HG02571 (cell line): ENCODE measurements at regions not wholly inside any gene's neighbourhood (a gene's known extent, or its start where the extent isn't known, plus 50 kb on each side); places are given as distances from the start of the nearest gene placed in this dataset.

Source experiments
- ATAC-seq: cut with Tn5 transposase; IDR thresholded peaks from one replicate; pipeline ENCODE4 v1.9.1; 2021; ENCODE audit warnings: mild to moderate bottlenecking, moderate library complexity; ENCODE audit not compliant: unreplicated experiment

DNA sequence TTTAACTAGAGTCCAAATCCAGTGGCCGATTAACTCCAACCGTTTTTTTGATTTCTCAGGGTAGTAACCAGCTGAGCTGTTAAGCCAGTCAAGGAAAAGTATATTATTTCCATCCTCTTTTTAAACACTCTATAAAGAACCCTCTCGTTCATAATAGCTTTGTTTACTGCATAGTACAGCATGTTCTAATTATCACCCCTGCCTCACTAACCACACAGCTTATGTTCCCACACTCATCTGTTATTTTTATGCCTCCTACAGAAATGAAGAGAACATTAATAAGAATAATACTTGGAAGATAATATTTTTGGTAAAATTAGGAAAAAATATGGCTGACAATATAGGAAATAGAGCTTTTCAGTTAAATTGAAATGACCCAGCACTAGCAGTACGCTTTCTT, 2132.8 kb upstream of the CELF4 start:
- ATAC-seq: no peak

DNA sequence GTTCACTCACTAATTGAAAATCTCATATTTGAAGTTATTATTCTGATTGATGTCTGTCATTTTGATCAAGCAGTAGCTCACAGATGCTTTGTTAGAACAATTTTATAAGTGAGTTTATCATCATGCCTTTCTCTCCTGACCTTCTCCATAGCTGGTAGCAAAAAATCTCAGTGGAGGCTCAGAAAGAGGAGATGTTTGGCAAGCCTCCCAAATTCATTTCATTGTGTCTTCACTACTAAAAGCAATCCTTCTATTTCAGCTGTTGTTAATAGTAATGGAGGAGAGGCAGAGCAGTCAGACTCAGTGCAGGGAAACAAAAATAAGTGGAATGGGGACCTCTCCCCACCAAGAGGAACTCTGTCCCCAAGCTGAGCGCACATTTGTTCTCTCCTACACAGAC, 2127.8 kb upstream of the CELF4 start:
- no peak for ATAC-seq

DNA sequence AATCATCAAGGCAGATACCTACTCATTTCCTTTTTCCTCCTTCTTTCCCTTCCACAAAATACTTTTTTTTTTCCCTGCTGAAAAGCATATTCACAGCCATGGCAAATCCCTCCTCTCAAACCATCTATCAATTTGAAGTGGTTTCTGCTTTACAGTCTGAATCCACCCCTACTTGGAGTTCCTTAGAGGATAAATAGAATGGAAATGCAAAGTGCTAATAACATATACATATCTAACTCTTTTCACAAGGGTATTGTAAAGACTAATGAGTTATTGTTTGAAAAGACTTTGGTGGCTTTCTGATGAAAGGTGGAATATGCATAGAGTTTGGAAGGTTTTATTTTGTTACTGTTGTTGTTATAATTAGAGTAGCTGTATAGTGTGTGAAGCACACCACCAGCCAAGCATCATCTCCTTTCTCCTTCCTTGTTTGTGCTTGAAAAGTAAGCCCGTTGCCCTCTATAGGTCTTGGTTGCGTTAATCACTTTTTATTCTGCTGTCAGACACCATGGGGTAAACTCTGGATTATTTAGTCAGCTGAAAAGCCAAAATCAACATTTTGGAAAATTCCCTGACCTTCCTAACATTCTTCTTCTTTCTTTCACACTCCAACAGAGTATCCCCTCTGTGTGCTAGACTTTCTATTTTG, 2126.9 kb upstream of the CELF4 start:
- no peak for ATAC-seq

DNA sequence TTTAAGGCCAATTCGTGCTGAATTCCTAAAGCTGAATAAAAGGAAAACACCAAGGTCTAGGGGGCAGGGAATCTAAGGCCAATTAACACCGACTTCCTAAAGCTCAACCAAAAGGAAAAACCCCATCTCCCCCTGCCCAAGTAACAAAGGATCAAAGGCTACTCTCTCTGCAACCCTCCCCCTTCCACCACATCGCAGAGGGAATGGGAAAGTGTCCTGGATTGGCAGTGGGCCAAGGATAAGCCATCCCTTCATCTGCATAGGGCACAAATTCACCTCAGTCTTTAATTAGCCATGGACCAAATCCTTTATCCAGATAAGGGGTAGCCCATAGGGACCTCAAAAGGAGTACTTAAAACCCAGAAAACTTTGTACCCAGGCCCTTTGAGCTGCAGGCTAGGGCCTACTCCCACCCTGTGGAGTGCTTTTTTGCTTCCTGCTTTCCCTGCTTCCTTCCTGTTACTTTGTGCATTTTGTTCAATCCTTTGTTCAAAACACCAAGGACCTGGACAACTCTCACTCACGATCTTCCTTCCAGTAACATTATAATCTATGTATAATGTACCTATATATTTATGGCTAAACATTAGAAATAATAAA, 2119.8 kb upstream of the CELF4 start:
- ATAC-seq: no peak

DNA sequence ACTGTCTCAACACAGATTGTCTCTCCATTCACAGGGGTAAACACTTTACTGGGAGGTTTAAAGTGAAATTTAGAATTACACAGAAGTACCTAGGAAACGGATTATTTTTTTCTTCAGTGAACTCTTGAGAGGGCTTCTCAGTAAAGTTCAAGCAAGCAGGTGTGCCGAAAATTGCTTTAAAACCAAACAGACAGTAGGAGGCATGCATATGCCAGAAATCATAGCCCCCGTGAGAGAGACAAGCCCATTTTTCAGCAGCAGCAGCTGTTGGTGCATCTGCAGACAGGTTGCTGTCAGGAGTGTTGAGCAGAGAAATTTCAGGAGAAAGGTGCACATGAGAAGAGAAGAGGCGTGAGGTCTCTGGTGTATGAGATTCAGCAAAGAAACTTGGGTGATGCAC, 2115.5 kb upstream of the CELF4 start:
- ATAC-seq: no peak

DNA sequence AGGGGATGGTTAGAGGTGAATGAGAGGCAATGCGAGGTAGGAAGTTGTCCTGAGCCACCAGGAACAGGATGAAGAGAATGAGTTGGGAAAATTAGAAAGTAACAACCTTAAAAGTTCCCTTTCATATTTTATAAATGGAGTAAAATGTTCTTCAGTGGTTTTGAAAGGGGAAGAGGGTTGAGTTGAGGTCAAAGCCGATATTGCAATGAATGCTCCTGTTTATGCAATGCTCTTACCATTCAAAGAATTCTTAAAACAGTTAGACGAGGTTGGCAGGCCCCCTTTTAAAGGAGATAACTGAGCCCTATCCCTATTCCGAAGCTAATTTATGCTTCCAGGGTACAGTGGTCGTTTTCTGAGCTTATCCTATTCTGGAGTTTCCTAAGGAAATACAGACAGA, 2110.3 kb upstream of the CELF4 start:
- ATAC-seq: no peak

GRCh38 chr18:39675368-39675767, 2109.8 kb upstream of the CELF4 start:
- no peak for ATAC-seq

DNA sequence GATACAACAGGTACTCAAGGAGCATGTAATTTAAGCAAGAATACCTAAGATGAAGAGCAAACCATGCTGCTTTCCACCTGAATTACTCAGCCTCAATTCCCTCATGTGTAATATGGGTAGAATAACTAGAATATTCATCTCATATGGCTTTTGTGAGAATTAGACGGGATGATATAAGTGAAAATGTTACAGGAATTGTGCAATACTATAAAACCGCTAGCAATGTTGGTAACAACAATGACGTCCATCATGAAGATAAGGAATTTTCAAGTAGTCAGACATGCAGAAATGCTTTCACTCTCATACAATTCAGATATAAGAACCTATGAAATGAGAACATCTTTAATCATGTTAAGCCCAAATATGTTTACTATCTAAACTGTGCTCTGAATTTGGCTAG, 2106.6 kb upstream of the CELF4 start:
- no peak for ATAC-seq

DNA sequence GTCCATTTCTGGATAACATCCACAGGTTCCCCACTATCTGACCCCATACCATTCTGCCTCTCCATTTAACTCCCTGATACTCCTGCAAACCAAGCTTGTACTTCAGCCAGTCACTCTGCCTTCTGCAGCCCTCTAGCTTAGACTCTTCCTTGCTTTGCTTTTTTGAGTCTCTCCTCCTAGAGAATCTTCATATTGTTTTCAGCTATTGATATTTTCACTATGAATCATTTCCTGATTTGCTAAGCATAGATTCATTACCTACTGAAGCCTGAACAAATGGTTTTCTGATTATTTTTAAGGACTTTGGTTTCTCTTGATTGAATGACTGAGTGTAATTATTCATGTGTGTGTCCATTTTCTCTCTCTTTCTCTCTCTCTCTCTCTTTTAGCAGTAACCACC, 2102.3 kb upstream of the CELF4 start:
- ATAC-seq: no peak

DNA sequence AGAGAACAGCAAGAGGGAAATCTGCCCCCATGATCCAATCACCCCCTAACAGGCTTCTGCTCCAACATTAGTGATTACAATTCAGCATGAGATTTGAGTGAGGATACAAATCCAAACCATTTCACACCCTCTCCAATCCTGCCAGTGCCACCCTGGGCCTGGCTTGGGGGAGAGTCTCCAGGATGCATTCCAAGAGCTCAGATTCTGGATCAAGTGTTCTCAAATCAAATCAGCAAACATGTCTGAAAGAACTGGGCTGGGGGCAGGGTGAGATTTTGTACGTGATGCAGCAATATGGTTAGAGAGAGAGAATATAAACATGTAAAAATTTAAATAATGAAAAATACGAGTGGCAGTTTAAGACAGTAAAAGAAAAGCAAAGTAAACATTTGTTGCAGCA, 2100.9 kb upstream of the CELF4 start:
- no peak for ATAC-seq

DNA sequence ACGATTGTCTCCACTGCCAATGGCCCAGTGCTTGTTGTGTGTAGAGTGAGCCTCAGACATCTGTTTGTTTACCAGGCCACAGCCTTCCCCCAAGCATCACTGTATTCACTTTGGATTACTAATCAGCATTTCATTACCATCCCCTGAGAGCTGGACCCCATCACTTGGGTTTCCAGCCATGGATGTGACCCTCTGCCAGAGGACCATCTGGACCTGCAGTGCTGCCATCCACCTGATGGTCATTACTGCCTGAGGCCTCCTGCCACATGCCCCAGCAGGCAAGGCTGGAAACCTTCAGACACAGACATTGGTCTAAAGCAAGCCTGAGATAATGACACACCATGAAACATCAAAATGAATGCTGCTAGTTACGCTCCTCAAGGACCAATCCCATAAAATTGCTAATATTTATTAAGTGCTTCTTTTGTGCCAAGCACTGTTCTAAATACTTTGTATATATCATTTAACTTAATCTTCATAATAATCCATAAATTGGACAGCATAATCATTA, 2096.3 kb upstream of the CELF4 start:
- no peak for ATAC-seq

DNA sequence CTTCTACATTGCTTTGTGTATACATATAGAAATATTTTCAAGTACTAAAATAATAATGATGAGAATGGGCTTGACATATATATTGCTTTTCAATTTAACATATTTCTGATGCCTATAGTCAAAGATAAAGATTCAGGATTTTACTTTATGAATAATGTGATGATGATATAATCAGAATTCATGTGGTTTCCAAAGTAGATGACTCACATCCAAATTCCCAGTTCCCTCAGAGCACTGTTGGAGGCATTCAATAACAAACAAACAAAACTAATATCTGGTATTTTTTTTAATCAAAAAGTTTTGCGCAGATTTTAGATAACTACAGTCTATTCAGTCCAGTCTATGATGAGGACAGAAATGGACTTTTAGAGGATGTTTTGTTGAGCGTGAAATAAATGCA, 2094.5 kb upstream of the CELF4 start:
- ATAC-seq: no peak

GRCh38 chr18:39655341-39655740, 2089.7 kb upstream of the CELF4 start:
- no peak for ATAC-seq

GRCh38 chr18:39653221-39653620, 2087.6 kb upstream of the CELF4 start:
- no peak for ATAC-seq

DNA sequence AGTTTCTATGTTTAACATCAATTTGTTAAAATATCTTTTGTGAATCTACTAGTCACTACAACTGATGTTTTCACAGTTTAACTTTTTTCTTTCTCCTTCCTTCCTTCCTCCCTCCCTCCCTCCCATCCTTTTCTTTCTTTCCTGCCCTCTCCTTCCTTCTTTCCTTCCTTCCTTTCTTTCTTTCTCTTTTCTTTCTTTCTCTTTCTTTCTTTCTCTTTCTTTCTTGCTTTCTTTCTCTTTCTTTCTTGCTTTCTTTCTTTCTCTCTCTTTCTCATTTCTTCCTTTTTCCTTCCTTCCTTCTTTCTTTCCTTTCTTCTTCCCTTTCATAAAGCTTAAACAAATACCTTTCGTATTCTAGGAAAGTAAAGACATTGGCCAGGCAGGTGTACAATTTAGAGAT, 2083.0 kb upstream of the CELF4 start:
- no peak for ATAC-seq

DNA sequence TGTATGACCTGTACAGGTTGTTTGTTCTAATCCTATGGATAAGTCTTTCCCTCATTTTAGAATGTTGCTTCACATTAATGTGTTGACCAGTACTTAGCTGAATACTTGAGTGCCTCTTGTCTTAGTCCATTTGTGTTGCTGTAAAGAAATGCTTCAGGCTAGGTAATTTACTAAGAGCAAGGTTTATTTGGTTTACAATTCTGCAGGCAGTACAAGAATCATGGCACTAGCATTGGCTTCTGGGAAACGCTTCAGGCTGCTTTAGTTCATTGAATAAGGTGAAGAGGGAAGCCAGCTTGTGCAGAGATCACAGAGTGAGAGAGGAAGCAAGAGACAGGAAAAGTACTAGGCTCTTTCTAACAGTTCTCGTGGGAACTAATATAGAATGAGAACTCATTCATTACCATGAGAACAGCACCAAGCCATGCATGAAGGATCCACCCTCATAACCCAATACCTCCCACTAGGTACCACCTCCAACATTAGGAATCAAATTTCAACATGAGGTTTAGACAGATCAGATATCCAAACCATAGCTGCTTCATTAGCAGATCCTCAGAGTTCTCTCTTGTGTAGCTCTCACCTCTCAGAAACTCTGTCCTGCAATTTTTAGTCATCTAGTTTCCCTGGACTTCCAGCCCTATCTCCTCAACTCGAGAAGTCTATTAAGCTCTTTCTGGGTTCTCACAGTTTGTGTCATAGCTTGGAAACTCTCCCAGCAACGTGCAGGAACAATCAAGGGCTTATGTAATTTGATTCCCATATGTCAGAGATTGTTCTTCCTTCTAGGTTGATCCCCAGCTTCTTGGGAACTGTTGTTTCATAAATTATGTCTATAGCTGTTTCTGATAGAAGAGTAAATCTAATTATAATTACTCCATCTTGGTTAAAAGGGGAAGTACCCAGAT, 2082.3 kb upstream of the CELF4 start:
- no peak for ATAC-seq

DNA sequence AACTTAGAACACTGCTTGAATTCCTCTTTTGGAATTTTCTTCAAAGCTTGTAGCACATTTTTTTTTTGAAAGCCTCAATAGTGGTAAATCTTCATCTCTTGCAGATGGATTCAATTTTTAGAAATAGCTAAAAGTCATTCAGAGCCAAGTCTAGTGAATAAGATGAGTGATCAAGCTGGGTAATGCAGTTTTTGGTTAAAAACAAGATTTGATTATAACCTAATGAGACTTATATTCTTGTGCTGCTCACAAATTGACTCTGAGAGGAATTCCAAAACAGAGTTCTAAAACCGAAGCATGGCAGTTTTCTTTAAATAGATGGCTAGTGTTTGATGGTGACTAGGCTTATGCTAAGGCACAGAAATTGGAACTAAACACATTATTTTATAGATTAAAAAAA, 2072.6 kb upstream of the CELF4 start:
- ATAC-seq: no peak

- no peak for ATAC-seq
These were observed 2071.3 kb upstream of the CELF4 start for GRCh38 chr18:39636931-39637330.

DNA sequence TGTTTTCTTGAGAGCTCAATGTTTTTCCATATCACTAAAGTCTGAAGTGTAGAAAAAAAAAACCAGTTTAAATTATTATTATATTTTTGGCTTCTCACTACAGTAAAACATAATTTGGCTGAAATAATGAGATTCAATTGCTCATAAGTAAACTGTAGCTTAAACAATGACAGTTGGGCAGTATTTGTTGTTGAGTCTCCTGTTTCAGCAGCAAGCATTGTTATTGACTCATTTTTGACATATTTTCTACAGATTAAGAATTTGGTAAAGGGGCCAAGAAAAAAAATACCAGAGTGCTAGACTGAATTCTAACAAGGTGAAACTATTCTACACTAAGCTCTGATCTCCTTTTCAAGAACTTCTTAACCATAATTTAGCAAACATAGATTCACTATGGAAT, 2070.4 kb upstream of the CELF4 start:
- ATAC-seq: no peak

DNA sequence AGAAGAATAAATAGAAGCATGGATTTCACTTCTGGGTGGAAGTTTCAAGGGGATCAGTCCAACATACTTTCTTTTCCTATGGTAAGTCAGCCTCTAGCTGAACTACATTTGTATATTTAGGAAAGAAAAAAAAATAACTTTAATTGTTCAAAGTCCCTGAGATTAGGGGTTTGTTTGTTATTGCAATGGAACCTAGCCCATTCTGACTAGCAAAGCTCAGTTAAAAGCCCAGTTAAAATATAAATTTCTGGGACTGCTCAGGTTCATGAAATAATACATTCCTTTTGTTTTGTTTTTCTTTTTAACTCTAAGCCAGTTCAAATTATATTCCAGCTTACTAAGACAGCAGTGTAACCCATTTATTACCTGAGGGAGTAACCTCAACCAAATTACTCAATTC, 2069.6 kb upstream of the CELF4 start:
- no peak for ATAC-seq

- ATAC-seq: no peak
These were observed 2062.3 kb upstream of the CELF4 start for GRCh38 chr18:39627936-39628335.

GRCh38 chr18:39624961-39625360, 2059.4 kb upstream of the CELF4 start:
- ATAC-seq: no peak
